Thyroid gland (tissue), 4 donors: ENCODE measurements at regions not wholly inside any gene's neighbourhood (a gene's known extent, or its start where the extent isn't known, plus 50 kb on each side); places are given as distances from the start of the nearest gene placed in this dataset.

ENCODE experiments used
- POLR2A ChIP-seq, 2 donors: fragments of 450-650 bp; IDR thresholded peaks; one replicate each; pipeline ENCODE4 v1.6.1; 2017; ENCODE audit warnings: antibody characterized with exemption in 2 of 2, mild to moderate bottlenecking in 2 of 2, moderate library complexity in 1 of 2
- TF ChIP-seq, protein P1 (sequence below), 6 experiments: fragments of 200-600 bp in 3 of 6; fragments of 450-650 bp in 3 of 6; sonication (generic) in 3 of 6; IDR thresholded peaks; one replicate each; pipeline ENCODE4 v1.5.1; 2016 to 2019; ENCODE audit warnings: antibody characterized with exemption in 6 of 6, mild to moderate bottlenecking in 2 of 6, inconsistent platforms in 1 of 6, moderate library complexity in 1 of 6

DNA sequence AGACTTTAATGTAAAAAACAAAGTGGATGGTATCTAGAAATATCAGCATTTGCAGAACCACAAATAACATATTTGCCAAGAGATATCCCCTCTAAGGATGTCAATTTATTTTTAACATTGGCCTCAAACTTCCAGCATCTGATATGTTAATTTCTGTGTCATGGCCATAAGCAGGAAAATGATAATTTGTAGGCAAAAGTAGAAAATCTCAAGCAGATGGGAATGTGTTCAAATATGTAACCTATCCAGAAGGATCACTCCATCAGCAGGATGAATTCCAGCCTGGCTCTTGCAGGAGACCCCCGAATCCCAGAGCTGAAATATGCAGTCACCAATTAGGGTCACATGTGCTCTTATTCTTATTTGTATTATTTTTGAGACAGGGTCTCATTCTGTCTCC lies 55.4 kb upstream of the PRKX start:
- TF ChIP-seq, protein P1, sequence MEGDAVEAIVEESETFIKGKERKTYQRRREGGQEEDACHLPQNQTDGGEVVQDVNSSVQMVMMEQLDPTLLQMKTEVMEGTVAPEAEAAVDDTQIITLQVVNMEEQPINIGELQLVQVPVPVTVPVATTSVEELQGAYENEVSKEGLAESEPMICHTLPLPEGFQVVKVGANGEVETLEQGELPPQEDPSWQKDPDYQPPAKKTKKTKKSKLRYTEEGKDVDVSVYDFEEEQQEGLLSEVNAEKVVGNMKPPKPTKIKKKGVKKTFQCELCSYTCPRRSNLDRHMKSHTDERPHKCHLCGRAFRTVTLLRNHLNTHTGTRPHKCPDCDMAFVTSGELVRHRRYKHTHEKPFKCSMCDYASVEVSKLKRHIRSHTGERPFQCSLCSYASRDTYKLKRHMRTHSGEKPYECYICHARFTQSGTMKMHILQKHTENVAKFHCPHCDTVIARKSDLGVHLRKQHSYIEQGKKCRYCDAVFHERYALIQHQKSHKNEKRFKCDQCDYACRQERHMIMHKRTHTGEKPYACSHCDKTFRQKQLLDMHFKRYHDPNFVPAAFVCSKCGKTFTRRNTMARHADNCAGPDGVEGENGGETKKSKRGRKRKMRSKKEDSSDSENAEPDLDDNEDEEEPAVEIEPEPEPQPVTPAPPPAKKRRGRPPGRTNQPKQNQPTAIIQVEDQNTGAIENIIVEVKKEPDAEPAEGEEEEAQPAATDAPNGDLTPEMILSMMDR (IDR thresholded peaks at IDR 0.05), result no peak
- no peak for TF ChIP-seq POLR2A (IDR thresholded peaks at IDR 0.05)
